H9 (cell line): ENCODE measurements at regions not wholly inside any gene's neighbourhood (a gene's known extent, or its start where the extent isn't known, plus 50 kb on each side); places are given as distances from the start of the nearest gene placed in this dataset.

ENCODE experiments used
- DNase-seq: peaks from one replicate; pipeline ENCODE4 v3.0.0-alpha.2; 2017
- H2AFZ ChIP-seq: one replicate; pipeline ENCODE4 v1.6.1; 2013; ENCODE audit warnings: mild to moderate bottlenecking, low read length, control low read depth, moderate library complexity
- H2AK5ac ChIP-seq: 2 replicates; pipeline ENCODE4 v1.6.1; 2013; ENCODE audit warnings: low read length, control low read depth, mixed read lengths; ENCODE audit not compliant: insufficient read length
- H2BK120ac ChIP-seq: one replicate; pipeline ENCODE4 v1.6.1; 2013; ENCODE audit warnings: low read depth, mild to moderate bottlenecking, low read length, control low read depth, inconsistent platforms; ENCODE audit not compliant: poor library complexity, severe bottlenecking
- H2BK12ac ChIP-seq: 2 replicates; pipeline ENCODE4 v1.6.1; 2013; ENCODE audit warnings: low read length, control low read depth, mixed read lengths, low read depth; ENCODE audit not compliant: insufficient read length
- H2BK15ac ChIP-seq: 2 replicates; pipeline ENCODE4 v1.6.1; 2013; ENCODE audit warnings: low read depth, low read length, control low read depth
- H2BK20ac ChIP-seq: one replicate; pipeline ENCODE4 v1.6.1; 2013; ENCODE audit warnings: low read depth, mild to moderate bottlenecking, low read length, control low read depth, inconsistent platforms; ENCODE audit not compliant: poor library complexity, severe bottlenecking
- H2BK5ac ChIP-seq: 2 replicates; pipeline ENCODE4 v1.6.1; 2013; ENCODE audit warnings: low read length, control low read depth, mixed read lengths; ENCODE audit not compliant: insufficient read length
- H3K14ac ChIP-seq: 2 replicates; pipeline ENCODE4 v1.6.1; 2013; ENCODE audit warnings: low read length, control low read depth; ENCODE audit not compliant: insufficient read depth
- H3K18ac ChIP-seq: 2 replicates; pipeline ENCODE4 v1.6.1; 2013; ENCODE audit warnings: low read depth, mild to moderate bottlenecking, mixed read lengths, low read length, control low read depth; ENCODE audit not compliant: insufficient read length
- H3K23ac ChIP-seq: 2 replicates; pipeline ENCODE4 v1.6.1; 2013; ENCODE audit warnings: low read length, control low read depth, mixed read lengths, low read depth; ENCODE audit not compliant: insufficient read length
- H3K23me2 ChIP-seq: 2 replicates; pipeline ENCODE4 v1.6.1; 2013; ENCODE audit warnings: low read depth, mild to moderate bottlenecking, mixed read lengths, low read length, control low read depth; ENCODE audit not compliant: insufficient read length, poor library complexity, severe bottlenecking
- H3K27ac ChIP-seq: 2 replicates; pipeline ENCODE4 v1.5.1; 2013; ENCODE audit warnings: low read length, control low read depth, mixed read lengths, low read depth; ENCODE audit not compliant: insufficient read length
- H3K27me3 ChIP-seq: 2 replicates; pipeline ENCODE4 v1.6.1; 2013; ENCODE audit warnings: low read length, control low read depth, inconsistent platforms; ENCODE audit not compliant: insufficient read depth
- H3K4ac ChIP-seq: 2 replicates; pipeline ENCODE4 v1.6.1; 2013; ENCODE audit warnings: low read depth, mild to moderate bottlenecking, control low read depth, inconsistent platforms, low read length, moderate library complexity
- H3K4me1 ChIP-seq: 2 replicates; pipeline ENCODE4 v1.6.1; 2013; ENCODE audit warnings: low read length, control low read depth, inconsistent platforms; ENCODE audit not compliant: insufficient read depth
- H3K4me2 ChIP-seq: 2 replicates; pipeline ENCODE4 v1.6.1; 2013; ENCODE audit warnings: low read length, control low read depth, mixed read lengths; ENCODE audit not compliant: insufficient read length, insufficient read depth
- H3K56ac ChIP-seq: 2 replicates; pipeline ENCODE4 v1.6.1; 2013; ENCODE audit warnings: low read depth, mild to moderate bottlenecking, mixed read lengths, low read length, control low read depth; ENCODE audit not compliant: insufficient read length
- H3K79me1 ChIP-seq: 2 replicates; pipeline ENCODE4 v1.6.1; 2013; ENCODE audit warnings: low read depth, mild to moderate bottlenecking, moderate library complexity, low read length, control low read depth, inconsistent platforms; ENCODE audit not compliant: insufficient read depth, poor library complexity, severe bottlenecking
- H3K79me2 ChIP-seq: 2 replicates; pipeline ENCODE4 v1.6.1; 2013; ENCODE audit warnings: low read length, control low read depth, inconsistent platforms; ENCODE audit not compliant: insufficient read depth
- H3K9ac ChIP-seq: 2 replicates; pipeline ENCODE4 v1.6.1; 2013; ENCODE audit warnings: low read length, control low read depth, mixed read lengths; ENCODE audit not compliant: insufficient read length; ENCODE audit errors: extremely low read depth
- H3K9me3 ChIP-seq: one replicate; pipeline ENCODE4 v1.6.1; 2013; ENCODE audit warnings: low read depth, low read length, inconsistent platforms; ENCODE audit not compliant: control insufficient read depth
- H3T11ph ChIP-seq: one replicate; pipeline ENCODE4 v1.6.1; 2013; ENCODE audit warnings: mild to moderate bottlenecking, low read length, control low read depth, inconsistent platforms
- H4K20me1 ChIP-seq: one replicate; pipeline ENCODE4 v1.6.1; 2013; ENCODE audit not compliant: control insufficient read depth, insufficient read length, insufficient read depth
- H4K5ac ChIP-seq: 2 replicates; pipeline ENCODE4 v1.6.1; 2013; ENCODE audit warnings: low read depth, mild to moderate bottlenecking, mixed read lengths, low read length, control low read depth; ENCODE audit not compliant: insufficient read length
- H4K8ac ChIP-seq: replicated peaks from 2 replicates; pipeline ENCODE4 v1.6.1; 2013; ENCODE audit warnings: low read length, control low read depth, mixed read lengths, low read depth; ENCODE audit not compliant: insufficient read length
- H4K91ac ChIP-seq: 2 replicates; pipeline ENCODE4 v1.6.1; 2013; ENCODE audit warnings: low read depth, mild to moderate bottlenecking, moderate library complexity, mixed read lengths, low read length, control low read depth; ENCODE audit not compliant: insufficient read length
- H3K27ac Mint-ChIP-seq, 3 experiments: 2 replicates in 2 of 3; 3 replicates in 1 of 3; pipeline ENCODE4 v1.8.0; 2020 to 2021; ENCODE audit warnings: mixed read lengths in 3 of 3, mild to moderate bottlenecking in 1 of 3, moderate library complexity in 1 of 3
- H3K27me3 Mint-ChIP-seq: 2 replicates; pipeline ENCODE4 v1.8.0; 2021; ENCODE audit warnings: low read depth, mild to moderate bottlenecking, moderate library complexity, mixed read lengths
- H3K36me3 Mint-ChIP-seq, 3 experiments: 2 replicates in 2 of 3; 3 replicates in 1 of 3; pipeline ENCODE4 v1.8.0; 2020 to 2021; ENCODE audit warnings: low read depth in 3 of 3, mixed read lengths in 3 of 3; ENCODE audit not compliant: insufficient read depth in 1 of 3
- H3K4me1 Mint-ChIP-seq, 2 experiments: 2 replicates each; pipeline ENCODE4 v1.8.0; 2020; ENCODE audit warnings: mixed read lengths in 2 of 2
- H3K4me3 Mint-ChIP-seq, 2 experiments: 2 replicates in 1 of 2; 3 replicates in 1 of 2; pipeline ENCODE4 v1.8.0; 2020 to 2021; ENCODE audit warnings: mild to moderate bottlenecking in 2 of 2, mixed read lengths in 2 of 2, moderate library complexity in 1 of 2
- H3K9me3 Mint-ChIP-seq, 2 experiments: 2 replicates in 1 of 2; 3 replicates in 1 of 2; pipeline ENCODE4 v1.8.0; 2020; ENCODE audit warnings: mild to moderate bottlenecking in 2 of 2, mixed read lengths in 2 of 2, moderate library complexity in 1 of 2
- WGBS: extraction: QIAGEN DNeasy Blood & Tissue Kit; methylation state at CpG from one replicate; pipeline ENCODE4 v1.1.7; 2013; ENCODE audit warnings: missing lambda C conversion rate, low lambda C conversion rate, mixed read lengths; ENCODE audit not compliant: insufficient read length; ENCODE audit errors: extremely low coverage; 5-methylcytosine and 5-hydroxymethylcytosine counted together
- TF ChIP-seq, protein P1 (sequence below): fragments of 200-600 bp; sonication (generic); conservative IDR thresholded peaks from 3 replicates; pipeline ENCODE4 v1.8.0; 2021; ENCODE audit warnings: antibody characterized with exemption, mild to moderate bottlenecking

DNA sequence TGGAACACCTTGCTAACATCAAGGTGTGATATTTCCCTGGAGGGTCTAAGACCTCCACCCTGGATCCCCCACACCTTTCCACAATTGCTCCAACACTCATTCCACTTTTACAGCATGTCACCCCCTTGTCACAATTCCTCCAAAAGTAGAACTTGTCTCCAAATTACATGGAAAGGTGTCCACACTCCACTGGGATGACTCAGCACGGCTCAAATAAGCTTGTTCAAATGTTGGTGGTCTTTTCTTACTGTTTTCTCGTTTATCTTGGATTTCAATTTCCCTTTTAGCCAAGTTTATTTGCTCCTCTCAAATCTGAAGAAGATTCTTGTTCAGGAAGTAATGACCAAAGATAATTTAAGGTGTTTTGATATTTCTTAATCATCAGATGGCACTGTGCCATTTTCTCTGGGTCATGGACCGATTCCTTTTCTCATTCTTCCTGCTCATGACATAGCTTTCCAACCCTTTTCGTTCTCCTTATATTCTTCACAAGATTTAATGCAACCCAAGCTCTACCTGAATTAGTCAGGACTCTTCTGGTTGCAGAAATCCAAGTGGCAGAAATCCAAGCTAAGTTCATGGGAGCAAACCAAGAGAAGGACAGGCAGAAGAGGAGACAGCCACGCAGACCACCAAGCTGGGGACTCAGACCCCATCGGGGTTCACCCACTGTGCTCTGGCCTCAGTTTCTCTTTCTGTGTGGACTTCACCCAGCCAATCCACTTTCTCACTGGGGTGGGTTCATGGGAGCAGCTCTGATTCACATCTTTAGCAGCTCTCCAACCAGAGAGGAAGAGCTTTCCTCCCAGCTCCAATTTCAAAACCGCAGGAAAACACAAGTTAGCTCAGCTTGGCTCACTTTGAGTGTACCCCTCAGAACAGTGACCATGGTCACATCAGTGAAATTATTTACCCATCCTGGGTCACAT is 110.5 kb upstream of the CDYL start:
- DNase-seq = no peak
- H3K79me1 ChIP-seq = no peaks in the 10 kb centered on the region
- TF ChIP-seq, protein P1, sequence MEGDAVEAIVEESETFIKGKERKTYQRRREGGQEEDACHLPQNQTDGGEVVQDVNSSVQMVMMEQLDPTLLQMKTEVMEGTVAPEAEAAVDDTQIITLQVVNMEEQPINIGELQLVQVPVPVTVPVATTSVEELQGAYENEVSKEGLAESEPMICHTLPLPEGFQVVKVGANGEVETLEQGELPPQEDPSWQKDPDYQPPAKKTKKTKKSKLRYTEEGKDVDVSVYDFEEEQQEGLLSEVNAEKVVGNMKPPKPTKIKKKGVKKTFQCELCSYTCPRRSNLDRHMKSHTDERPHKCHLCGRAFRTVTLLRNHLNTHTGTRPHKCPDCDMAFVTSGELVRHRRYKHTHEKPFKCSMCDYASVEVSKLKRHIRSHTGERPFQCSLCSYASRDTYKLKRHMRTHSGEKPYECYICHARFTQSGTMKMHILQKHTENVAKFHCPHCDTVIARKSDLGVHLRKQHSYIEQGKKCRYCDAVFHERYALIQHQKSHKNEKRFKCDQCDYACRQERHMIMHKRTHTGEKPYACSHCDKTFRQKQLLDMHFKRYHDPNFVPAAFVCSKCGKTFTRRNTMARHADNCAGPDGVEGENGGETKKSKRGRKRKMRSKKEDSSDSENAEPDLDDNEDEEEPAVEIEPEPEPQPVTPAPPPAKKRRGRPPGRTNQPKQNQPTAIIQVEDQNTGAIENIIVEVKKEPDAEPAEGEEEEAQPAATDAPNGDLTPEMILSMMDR = no peak
- no peak overlapping the region for H2AFZ ChIP-seq
- peaks cover 19 to 27% of the 10 kb centered on the region in 2 experiments for H3K4me1 Mint-ChIP-seq
- no peak overlapping the region for H2BK15ac ChIP-seq
- no peaks in the 10 kb centered on the region for H4K20me1 ChIP-seq
- peaks cover 22% of the 10 kb centered on the region for H3K27me3 Mint-ChIP-seq
- no peak overlapping the region for H3K18ac ChIP-seq
- no peak overlapping the region for H3T11ph ChIP-seq
- H3K9me3 ChIP-seq = no peaks in the 10 kb centered on the region
- no peak overlapping the region for H3K4me2 ChIP-seq
- no peaks in the 10 kb centered on the region; the same call in 1 of the 2 replicates for H3K4me1 ChIP-seq
- H3K9ac ChIP-seq = no peak overlapping the region
- no peaks in the 10 kb centered on the region; a peak in 2 of 5 replicates for H3K9me3 Mint-ChIP-seq
- H3K14ac ChIP-seq = no peak overlapping the region
- H2BK120ac ChIP-seq = no peak overlapping the region
- H3K23ac ChIP-seq = no peak overlapping the region
- H3K4me3 Mint-ChIP-seq = no peak overlapping the region
- H2AK5ac ChIP-seq = no peak overlapping the region
- H3K36me3 Mint-ChIP-seq = no peaks in the 10 kb centered on the region; a peak in 1 of 7 replicates
- H2BK12ac ChIP-seq = no peak overlapping the region
- H3K56ac ChIP-seq = no peak overlapping the region
- H2BK5ac ChIP-seq = no peak overlapping the region
- no peak overlapping the region for H4K5ac ChIP-seq
- no peak overlapping the region for H2BK20ac ChIP-seq
- no peak overlapping the region for H3K4ac ChIP-seq
- no peaks in the 10 kb centered on the region for H3K27me3 ChIP-seq
- no peak overlapping the region for H4K8ac ChIP-seq
- H3K79me2 ChIP-seq = no peaks in the 10 kb centered on the region
- no peaks in the 10 kb centered on the region for H3K23me2 ChIP-seq
- no peak overlapping the region for H3K27ac ChIP-seq
- H3K27ac Mint-ChIP-seq = no peak overlapping the region
- WGBS = no CpG with 5 or more reads among the region's 7 CpGs
- H4K91ac ChIP-seq = no peak overlapping the region
